Gastroesophageal sphincter (tissue), 3 donors: ENCODE measurements at regions not wholly inside any gene's neighbourhood (a gene's known extent, or its start where the extent isn't known, plus 50 kb on each side); places are given as distances from the start of the nearest gene placed in this dataset.
"Not testable (repeated sequence)": the region's sequence is repeated elsewhere in the genome, so short reads cannot be mapped to it uniquely, and the experiment has no call there.

Experiments
- EP300 ChIP-seq: sonication (generic); formaldehyde crosslinking; IDR thresholded peaks from one replicate; pipeline ENCODE4 v1.6.1; 2017; ENCODE audit warnings: antibody characterized with exemption, mild to moderate bottlenecking
- POLR2A ChIP-seq, 2 donors: fragments of 450-650 bp; IDR thresholded peaks; one replicate each; pipeline ENCODE4 v1.6.1; 2017; ENCODE audit warnings: antibody characterized with exemption in 2 of 2, mild to moderate bottlenecking in 2 of 2, moderate library complexity in 1 of 2
- POLR2AphosphoS5 ChIP-seq: sonication (generic); formaldehyde crosslinking; IDR thresholded peaks from one replicate; pipeline ENCODE4 v1.6.1; 2017; ENCODE audit warnings: antibody characterized with exemption
- TF ChIP-seq, protein P1 (sequence below), 4 experiments: fragments of 200-600 bp in 2 of 4; fragments of 450-650 bp in 2 of 4; sonication (generic) in 1 of 4; IDR thresholded peaks; one replicate each; pipeline ENCODE4 v1.5.1; 2017 to 2019; ENCODE audit warnings: antibody characterized with exemption in 4 of 4, mild to moderate bottlenecking in 2 of 4, moderate library complexity in 2 of 4

DNA sequence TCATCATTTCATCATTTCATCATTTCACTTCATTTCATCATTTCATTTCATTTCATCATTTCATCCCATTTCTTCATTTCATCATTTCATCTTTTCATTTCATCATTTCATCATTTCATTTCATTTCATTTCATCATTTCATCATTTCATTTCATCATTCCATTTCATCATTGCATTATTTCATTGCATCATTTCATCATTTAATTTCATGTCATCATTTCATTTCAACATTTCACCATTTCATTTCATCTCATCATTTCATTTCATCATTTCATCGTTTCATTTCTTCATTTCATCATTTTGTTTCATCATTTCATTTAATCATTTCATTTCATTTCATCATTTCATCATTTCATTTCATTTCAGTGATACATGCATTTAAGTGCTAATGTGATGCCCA is 166.9 kb upstream of the TP53TG3 start:
- not testable (repeated sequence) for TF ChIP-seq EP300; POLR2AphosphoS5; POLR2A (IDR thresholded peaks at IDR 0.05)
- TF ChIP-seq, protein P1, sequence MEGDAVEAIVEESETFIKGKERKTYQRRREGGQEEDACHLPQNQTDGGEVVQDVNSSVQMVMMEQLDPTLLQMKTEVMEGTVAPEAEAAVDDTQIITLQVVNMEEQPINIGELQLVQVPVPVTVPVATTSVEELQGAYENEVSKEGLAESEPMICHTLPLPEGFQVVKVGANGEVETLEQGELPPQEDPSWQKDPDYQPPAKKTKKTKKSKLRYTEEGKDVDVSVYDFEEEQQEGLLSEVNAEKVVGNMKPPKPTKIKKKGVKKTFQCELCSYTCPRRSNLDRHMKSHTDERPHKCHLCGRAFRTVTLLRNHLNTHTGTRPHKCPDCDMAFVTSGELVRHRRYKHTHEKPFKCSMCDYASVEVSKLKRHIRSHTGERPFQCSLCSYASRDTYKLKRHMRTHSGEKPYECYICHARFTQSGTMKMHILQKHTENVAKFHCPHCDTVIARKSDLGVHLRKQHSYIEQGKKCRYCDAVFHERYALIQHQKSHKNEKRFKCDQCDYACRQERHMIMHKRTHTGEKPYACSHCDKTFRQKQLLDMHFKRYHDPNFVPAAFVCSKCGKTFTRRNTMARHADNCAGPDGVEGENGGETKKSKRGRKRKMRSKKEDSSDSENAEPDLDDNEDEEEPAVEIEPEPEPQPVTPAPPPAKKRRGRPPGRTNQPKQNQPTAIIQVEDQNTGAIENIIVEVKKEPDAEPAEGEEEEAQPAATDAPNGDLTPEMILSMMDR (IDR thresholded peaks at IDR 0.05), result not testable (repeated sequence)
